HL-60 (cell line): ENCODE measurements at regions not wholly inside any gene's neighbourhood (a gene's known extent, or its start where the extent isn't known, plus 50 kb on each side); places are given as distances from the start of the nearest gene placed in this dataset.

Experiments used
- CTCF ChIP-seq: IDR thresholded peaks from one replicate; pipeline ENCODE4 v1.5.1; 2011; ENCODE audit warnings: low read length, control low read depth, inconsistent platforms; ENCODE audit not compliant: insufficient read depth
- POLR2AphosphoS5 ChIP-seq: IDR thresholded peaks from 2 replicates; pipeline ENCODE4 v1.6.1; 2012; ENCODE audit warnings: low read depth

GRCh38 chr3:30535525-30535924 lies 70.9 kb upstream of the TGFBR2 start:
- TF ChIP-seq CTCF: no peak
- no peak for TF ChIP-seq POLR2AphosphoS5
